Endothelial cell of umbilical vein (primary cell): ENCODE measurements at regions not wholly inside any gene's neighbourhood (a gene's known extent, or its start where the extent isn't known, plus 50 kb on each side); places are given as distances from the start of the nearest gene placed in this dataset.

ENCODE experiments used
- BruUV-seq: library from RNA; stranded (reverse); fragments of 400-500 nt; replicated peaks from 2 replicates; lab custom pipeline; 2021; lab: Mats Ljungman, UMichigan
- CTCF ChIA-PET: fragments of 300-600, 350-600 bp; sonication (Branson Sonifier 250); formaldehyde crosslinking; loops from one replicate; lab custom pipeline; 2021; ENCODE audit warnings: antibody characterized with exemption, inconsistent platforms; lab: Charles Lee
- POLR2A ChIA-PET: fragments of 300-600, 350-600 bp; sonication (Branson Sonifier 250); formaldehyde crosslinking; loops from one replicate; lab custom pipeline; 2021; ENCODE audit warnings: antibody characterized with exemption, inconsistent platforms; lab: Charles Lee
- DNase-seq: peaks from one replicate; pipeline ENCODE4 v3.0.0-alpha.2; 2011; ENCODE audit warnings: low read depth, low spot score
- FAIRE-seq: peaks from 2 replicates; lab custom pipeline; 2011; peaks lifted over from hg19 to GRCh38; lab: Jason Lieb, UNC
- H2AFZ ChIP-seq: 2 replicates; pipeline ENCODE4 v1.6.0; 2012; ENCODE audit warnings: low read depth, low read length, control low read depth, inconsistent platforms
- H3K27ac ChIP-seq: 2 replicates; pipeline ENCODE4 v1.5.1; 2011; ENCODE audit warnings: low read depth, mild to moderate bottlenecking, control low read depth, low read length, moderate library complexity; ENCODE audit not compliant: insufficient read depth
- H3K27me3 ChIP-seq, 2 experiments: 2 replicates each; pipeline versions ENCODE4 v1.6.0 to v1.6.1; 2011; ENCODE audit warnings: low read length in 2 of 2, mixed read lengths in 1 of 2; ENCODE audit not compliant: control insufficient read depth in 2 of 2, insufficient read depth in 2 of 2
- H3K36me3 ChIP-seq, 2 experiments: 2 replicates in 1 of 2; 3 replicates in 1 of 2; pipeline ENCODE4 v1.5.1; 2011; ENCODE audit warnings: low read length in 2 of 2, mild to moderate bottlenecking in 1 of 2, moderate library complexity in 1 of 2; ENCODE audit not compliant: control insufficient read depth in 2 of 2, insufficient read depth in 2 of 2; ENCODE audit errors: extremely low read depth in 1 of 2
- H3K4me1 ChIP-seq: 3 replicates; pipeline ENCODE4 v1.5.1; 2011; ENCODE audit warnings: mild to moderate bottlenecking, low read length; ENCODE audit not compliant: control insufficient read depth, insufficient read depth; ENCODE audit errors: extremely low read depth
- H3K4me2 ChIP-seq: 2 replicates; pipeline ENCODE4 v1.6.1; 2011; ENCODE audit warnings: low read length, control low read depth, mixed read lengths; ENCODE audit not compliant: insufficient read depth
- H3K4me3 ChIP-seq, 3 experiments: fragments of 200-600 bp in 1 of 3; sonication (generic), shearing (Covaris generic) in 1 of 3; replicated peaks in 1 of 3; 2 replicates each; pipeline ENCODE4 v1.5.1; 2011 to 2016; ENCODE audit warnings: control low read depth in 3 of 3, low read length in 3 of 3, mild to moderate bottlenecking in 2 of 3, inconsistent platforms in 1 of 3, low read depth in 1 of 3, moderate library complexity in 1 of 3; ENCODE audit not compliant: insufficient read depth in 1 of 3
- H3K79me2 ChIP-seq: 2 replicates; pipeline ENCODE4 v1.6.0; 2012; ENCODE audit warnings: low read length, inconsistent platforms; ENCODE audit not compliant: control insufficient read depth, insufficient read depth
- H3K9ac ChIP-seq: replicated peaks from 2 replicates; pipeline ENCODE3; 2011; ENCODE audit warnings: low read length, control low read depth; ENCODE audit not compliant: insufficient read depth; ENCODE audit errors: extremely low read depth
- H3K9me1 ChIP-seq: replicated peaks from 3 replicates; pipeline ENCODE4 v1.6.0; 2011; ENCODE audit warnings: mild to moderate bottlenecking, low read length; ENCODE audit not compliant: control insufficient read depth, insufficient read depth; ENCODE audit errors: extremely low read depth
- H3K9me3 ChIP-seq: replicated peaks from 2 replicates; pipeline ENCODE4 v1.5.1; 2012; ENCODE audit warnings: low read length, inconsistent platforms; ENCODE audit not compliant: control insufficient read depth, insufficient read depth
- H4K20me1 ChIP-seq: replicated peaks from 2 replicates; pipeline ENCODE3; 2011; ENCODE audit warnings: mild to moderate bottlenecking, low read length; ENCODE audit not compliant: control insufficient read depth, insufficient read depth; ENCODE audit errors: extremely low read depth
- CTCF ChIP-seq, 2 donors: IDR thresholded peaks; 1 replicate in 1 of 2; 2 replicates in 1 of 2; pipeline ENCODE4 v1.5.1; 2011; ENCODE audit warnings: low read length in 2 of 2, mild to moderate bottlenecking in 2 of 2, moderate library complexity in 2 of 2, control low read depth in 1 of 2, inconsistent platforms in 1 of 2, low read depth in 1 of 2; ENCODE audit not compliant: insufficient read depth in 1 of 2; ENCODE audit errors: extremely low read depth in 1 of 2
- EZH2 ChIP-seq: IDR thresholded peaks from 2 replicates; pipeline ENCODE4 v1.6.1; 2012; ENCODE audit warnings: borderline replicate concordance, low read depth, mild to moderate bottlenecking, moderate library complexity, low read length, inconsistent platforms; ENCODE audit not compliant: severe bottlenecking
- FOS ChIP-seq: IDR thresholded peaks from 2 replicates; pipeline ENCODE4 v1.6.1; 2011; ENCODE audit warnings: mild to moderate bottlenecking, low read length, moderate library complexity, borderline replicate concordance; ENCODE audit not compliant: insufficient read depth
- GATA2 ChIP-seq: IDR thresholded peaks from 2 replicates; pipeline ENCODE4 v1.7.0; 2011; ENCODE audit warnings: low read depth, mild to moderate bottlenecking, moderate library complexity, mixed read lengths, low read length; ENCODE audit not compliant: insufficient read length, insufficient read depth
- JUN ChIP-seq: IDR thresholded peaks from 2 replicates; pipeline ENCODE4 v1.6.1; 2011; ENCODE audit warnings: borderline replicate concordance, low read depth; ENCODE audit not compliant: insufficient read length, insufficient read depth
- MAX ChIP-seq: IDR thresholded peaks from 2 replicates; pipeline ENCODE4 v1.6.1; 2011; ENCODE audit not compliant: insufficient read depth, insufficient read length
- MYC ChIP-seq: IDR thresholded peaks from one replicate; pipeline ENCODE4 v1.6.1; 2011; ENCODE audit warnings: mild to moderate bottlenecking, low read depth, low read length
- POLR2A ChIP-seq: IDR thresholded peaks from 2 replicates; pipeline ENCODE4 v1.6.1; 2012; ENCODE audit warnings: low read depth, mild to moderate bottlenecking, control low read depth, low read length
- POLR2AphosphoS5 ChIP-seq: IDR thresholded peaks from 2 replicates; pipeline ENCODE4 v1.6.1; 2012; ENCODE audit warnings: low read depth, mild to moderate bottlenecking, control low read depth, low read length, moderate library complexity; ENCODE audit not compliant: insufficient read depth
- dilution Hi-C: fragments of 300-500 bp; cut with MboI; formaldehyde crosslinking; loops from one replicate; pipeline ENCODE4 v1.15.0; 2019; ENCODE audit warnings: low sequenced_read_pairs; ENCODE audit not compliant: extremely low pct_ligation_motif_present
- intact Hi-C: fragments of 100-400 bp; cut with micrococcal nuclease; formaldehyde crosslinking; loops from one replicate; pipeline ENCODE4 v1.10.0; 2022

GRCh38 chr18:4543711-4544110, 88.6 kb upstream of the DLGAP1 start:
- H3K79me2 ChIP-seq, result no peaks in the 10 kb centered on the region
- no peak overlapping the region for H3K27ac ChIP-seq
- DNase-seq, result no peak
- H2AFZ ChIP-seq, result no peak overlapping the region
- no peaks in the 10 kb centered on the region for H4K20me1 ChIP-seq
- intact Hi-C loops (no loop called here), dilution Hi-C loops (no loop called here)
- no peak for FAIRE-seq
- no peak overlapping the region for H3K4me3 ChIP-seq
- no peaks in the 10 kb centered on the region for H3K36me3 ChIP-seq
- peaks cover 7% of the 10 kb centered on the region for H3K9me3 ChIP-seq
- H3K9ac ChIP-seq, result no peak overlapping the region
- H3K4me1 ChIP-seq, result no peaks in the 10 kb centered on the region
- ChIA-PET CTCF (no interaction called here), POLR2A (no interaction called here)
- H3K4me2 ChIP-seq, result no peak overlapping the region
- H3K27me3 ChIP-seq, result no peaks in the 10 kb centered on the region
- no peaks in the 10 kb centered on the region for H3K9me1 ChIP-seq
- no TSS peak for BruUV-seq
- TF ChIP-seq CTCF (IDR thresholded peaks at IDR 0.05; ENCODE audit: extremely low read depth in 1 of 2, insufficient read depth in 1 of 2, low read depth in 1 of 2, low read length in 2 of 2) (no peak), EZH2 (no peak), POLR2A (no peak), POLR2AphosphoS5 (no peak), MAX (no peak), MYC (no peak), JUN (no peak), GATA2 (no peak), FOS (no peak)
